ENCODE measurements at regions not wholly inside any gene's neighbourhood (a gene's known extent, or its start where the extent isn't known, plus 50 kb on each side); places are given as distances from the start of the nearest gene placed in this dataset.

DNA sequence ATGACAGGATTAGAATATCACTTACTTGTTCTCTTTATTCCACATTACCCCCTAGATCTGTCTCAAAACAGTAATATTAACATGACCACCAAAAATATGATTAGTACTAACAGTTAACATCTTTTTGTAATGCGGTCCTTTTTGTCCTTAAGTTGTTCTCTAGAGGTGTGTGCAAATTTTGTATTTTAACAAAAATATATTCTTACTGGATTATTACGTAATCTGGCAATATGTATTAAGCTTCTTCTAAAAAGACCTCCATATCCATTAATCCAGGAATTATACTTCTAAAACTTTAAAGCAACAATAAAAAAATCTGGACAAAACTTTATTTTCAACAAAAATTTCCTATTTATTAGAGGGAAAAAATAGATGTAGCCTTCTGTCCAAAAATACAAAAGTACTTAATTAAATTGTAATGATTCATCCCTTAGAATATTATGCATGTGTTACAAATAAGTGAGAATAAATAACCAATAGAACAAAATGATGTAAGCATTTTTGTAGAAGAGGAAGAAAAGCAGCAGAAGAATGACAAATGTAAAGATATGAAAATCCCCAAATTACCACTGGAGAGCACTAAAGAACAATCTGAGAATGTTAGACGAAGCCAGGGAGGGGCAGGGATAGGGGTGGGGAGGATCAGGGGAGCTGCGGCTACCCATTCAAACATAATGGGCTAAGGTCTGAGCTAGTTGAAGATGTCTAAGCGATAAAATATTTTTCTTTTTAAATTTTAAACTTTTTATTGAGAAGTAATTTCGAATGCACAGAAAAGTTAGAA is 945.6 kb downstream of the MCTP2 start:
- TF ChIP-seq CTCF (IDR thresholded peaks at IDR 0.05) (no peak), ZFX (IDR thresholded peaks at IDR 0.05; ENCODE audit: borderline replicate concordance) (no peak)

All from 22Rv1 (cell line).